DND-41 (cell line): ENCODE measurements at regions not wholly inside any gene's neighbourhood (a gene's known extent, or its start where the extent isn't known, plus 50 kb on each side); places are given as distances from the start of the nearest gene placed in this dataset.

ENCODE experiments used
- EZH2 ChIP-seq: IDR thresholded peaks from 3 replicates; pipeline ENCODE4 v1.6.1; 2012; ENCODE audit warnings: borderline replicate concordance, low read depth, mild to moderate bottlenecking, moderate library complexity, low read length, inconsistent platforms; ENCODE audit not compliant: severe bottlenecking
- TF ChIP-seq, protein P1 (sequence below): IDR thresholded peaks from 2 replicates; pipeline ENCODE4 v1.5.1; 2012; ENCODE audit warnings: borderline replicate concordance, low read length, moderate library complexity, mild to moderate bottlenecking; ENCODE audit not compliant: poor library complexity, severe bottlenecking; ENCODE audit errors: extremely low read depth

DNA sequence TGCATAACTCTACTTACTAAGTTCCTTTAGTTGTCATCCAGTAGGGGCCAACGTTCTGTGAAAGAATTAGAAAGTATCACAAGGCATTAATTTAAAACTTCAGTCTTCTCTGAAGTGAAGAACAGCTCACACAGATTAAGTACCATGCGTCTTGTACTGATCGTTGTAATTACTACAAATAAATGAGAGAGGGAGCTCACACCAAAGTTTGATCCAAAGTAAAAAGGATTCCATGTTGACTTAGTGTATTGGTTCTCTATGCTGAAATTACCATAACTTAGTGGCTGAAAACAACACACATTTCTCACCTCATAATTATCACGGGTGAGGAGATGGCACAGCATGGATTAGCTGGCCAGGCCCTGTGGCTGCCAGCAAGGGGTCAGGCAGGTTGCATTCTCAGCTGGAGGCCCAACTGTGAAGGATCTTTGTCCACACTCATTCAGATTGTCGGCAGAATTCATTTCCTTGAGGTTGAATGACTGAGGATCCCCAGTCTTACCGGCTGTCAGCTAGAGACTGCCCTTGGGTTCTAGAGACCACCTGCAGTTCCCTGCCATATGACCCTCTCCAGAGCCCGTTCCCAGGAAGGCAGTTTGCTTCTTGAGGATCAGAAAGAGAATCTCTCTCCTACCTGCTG, 169.1 kb downstream of the YTHDC2 start:
- TF ChIP-seq, protein P1, sequence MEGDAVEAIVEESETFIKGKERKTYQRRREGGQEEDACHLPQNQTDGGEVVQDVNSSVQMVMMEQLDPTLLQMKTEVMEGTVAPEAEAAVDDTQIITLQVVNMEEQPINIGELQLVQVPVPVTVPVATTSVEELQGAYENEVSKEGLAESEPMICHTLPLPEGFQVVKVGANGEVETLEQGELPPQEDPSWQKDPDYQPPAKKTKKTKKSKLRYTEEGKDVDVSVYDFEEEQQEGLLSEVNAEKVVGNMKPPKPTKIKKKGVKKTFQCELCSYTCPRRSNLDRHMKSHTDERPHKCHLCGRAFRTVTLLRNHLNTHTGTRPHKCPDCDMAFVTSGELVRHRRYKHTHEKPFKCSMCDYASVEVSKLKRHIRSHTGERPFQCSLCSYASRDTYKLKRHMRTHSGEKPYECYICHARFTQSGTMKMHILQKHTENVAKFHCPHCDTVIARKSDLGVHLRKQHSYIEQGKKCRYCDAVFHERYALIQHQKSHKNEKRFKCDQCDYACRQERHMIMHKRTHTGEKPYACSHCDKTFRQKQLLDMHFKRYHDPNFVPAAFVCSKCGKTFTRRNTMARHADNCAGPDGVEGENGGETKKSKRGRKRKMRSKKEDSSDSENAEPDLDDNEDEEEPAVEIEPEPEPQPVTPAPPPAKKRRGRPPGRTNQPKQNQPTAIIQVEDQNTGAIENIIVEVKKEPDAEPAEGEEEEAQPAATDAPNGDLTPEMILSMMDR: no peak
- no peak for TF ChIP-seq EZH2
